ENCODE measurements at regions not wholly inside any gene's neighbourhood (a gene's known extent, or its start where the extent isn't known, plus 50 kb on each side); places are given as distances from the start of the nearest gene placed in this dataset.

DNA sequence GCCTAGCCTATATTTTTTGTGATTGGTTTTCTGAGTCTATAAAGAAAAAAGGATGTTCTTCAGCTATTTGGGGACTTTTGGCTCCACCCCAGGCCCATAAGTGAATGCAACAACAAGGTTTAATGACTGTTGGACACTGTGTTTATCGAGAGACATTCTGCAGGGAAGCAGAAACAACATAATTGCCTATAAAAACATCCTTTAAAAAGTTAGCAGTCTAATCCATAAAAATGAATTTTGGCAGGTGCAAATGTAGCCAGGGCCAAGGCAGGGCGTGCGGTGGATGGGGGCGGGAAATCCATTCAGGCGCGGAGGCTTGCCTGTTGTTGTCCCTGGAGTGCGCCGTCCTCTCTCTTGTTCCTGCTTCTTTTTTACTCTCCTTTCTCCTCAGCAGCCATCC lies 99.3 kb downstream of the PAX1 start:
- TF ChIP-seq, protein P1, sequence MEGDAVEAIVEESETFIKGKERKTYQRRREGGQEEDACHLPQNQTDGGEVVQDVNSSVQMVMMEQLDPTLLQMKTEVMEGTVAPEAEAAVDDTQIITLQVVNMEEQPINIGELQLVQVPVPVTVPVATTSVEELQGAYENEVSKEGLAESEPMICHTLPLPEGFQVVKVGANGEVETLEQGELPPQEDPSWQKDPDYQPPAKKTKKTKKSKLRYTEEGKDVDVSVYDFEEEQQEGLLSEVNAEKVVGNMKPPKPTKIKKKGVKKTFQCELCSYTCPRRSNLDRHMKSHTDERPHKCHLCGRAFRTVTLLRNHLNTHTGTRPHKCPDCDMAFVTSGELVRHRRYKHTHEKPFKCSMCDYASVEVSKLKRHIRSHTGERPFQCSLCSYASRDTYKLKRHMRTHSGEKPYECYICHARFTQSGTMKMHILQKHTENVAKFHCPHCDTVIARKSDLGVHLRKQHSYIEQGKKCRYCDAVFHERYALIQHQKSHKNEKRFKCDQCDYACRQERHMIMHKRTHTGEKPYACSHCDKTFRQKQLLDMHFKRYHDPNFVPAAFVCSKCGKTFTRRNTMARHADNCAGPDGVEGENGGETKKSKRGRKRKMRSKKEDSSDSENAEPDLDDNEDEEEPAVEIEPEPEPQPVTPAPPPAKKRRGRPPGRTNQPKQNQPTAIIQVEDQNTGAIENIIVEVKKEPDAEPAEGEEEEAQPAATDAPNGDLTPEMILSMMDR (IDR thresholded peaks at IDR 0.05; ENCODE audit: insufficient read depth, low read length): no peak
- TF ChIP-seq POLR2AphosphoS5 (IDR thresholded peaks at IDR 0.05; ENCODE audit: low read depth) (no peak), GABPA (IDR thresholded peaks at IDR 0.05; ENCODE audit: low read depth) (no peak)

Measured in HL-60 (cell line).